K562 (cell line): ENCODE measurements at regions not wholly inside any gene's neighbourhood (a gene's known extent, or its start where the extent isn't known, plus 50 kb on each side); places are given as distances from the start of the nearest gene placed in this dataset.

Experiments
- ATAC-seq: fragments of 200-7000 bp; cut with Tn5 transposase; 3 replicates; pipeline ENCODE4 v1.9.1; 2020; ENCODE audit warnings: moderate library complexity
- BruUV-seq: library from RNA; stranded (reverse); fragments of 400-500 nt; replicated peaks from 2 replicates; lab custom pipeline; 2021; lab: Mats Ljungman, UMichigan
- CTCF ChIA-PET: fragments of 300-600 bp; formaldehyde crosslinking; extraction: SDS; loops from one replicate; lab custom pipeline; 2021; ENCODE audit warnings: low intra/inter-chr PET ratio; lab: Yijun Ruan, JAX
- POLR2A ChIA-PET: fragments of 300-600, 350-650 bp; sonication (Branson Sonifier 250); formaldehyde crosslinking; extraction: SDS; loops from one replicate; lab custom pipeline; 2021; ENCODE audit warnings: antibody characterized with exemption, inconsistent platforms; lab: Yijun Ruan, JAX
- DNase-seq, 4 experiments: peaks; one replicate each; pipeline versions ENCODE4 v3.0.0 to v3.0.0-alpha.2; 2011 to 2018; ENCODE audit warnings: low spot score in 3 of 4, mixed read lengths in 3 of 4; ENCODE audit errors: extremely low read depth in 1 of 4
- FAIRE-seq: peaks from 2 replicates; lab custom pipeline; 2011; peaks lifted over from hg19 to GRCh38; lab: Jason Lieb, UNC
- H2AFZ ChIP-seq: 2 replicates; pipeline ENCODE4 v1.6.0; 2011; ENCODE audit warnings: low read depth, low read length, control low read depth, inconsistent platforms
- H3K27ac ChIP-seq: fragments of 200-600 bp; 3 replicates; pipeline ENCODE4 v1.8.0; 2011; ENCODE audit warnings: low read depth, mild to moderate bottlenecking, control low read depth, inconsistent platforms, low read length, moderate library complexity, mixed read lengths; ENCODE audit errors: extremely low read depth
- H3K27me3 ChIP-seq, 2 experiments: fragments of 300-600 bp in 1 of 2; 2 replicates in 1 of 2; 3 replicates in 1 of 2; pipeline versions ENCODE4 v1.6.0 to v1.8.0; 2011; ENCODE audit warnings: inconsistent platforms in 2 of 2, low read length in 2 of 2, mild to moderate bottlenecking in 1 of 2, mixed read lengths in 1 of 2, moderate library complexity in 1 of 2; ENCODE audit not compliant: control insufficient read depth in 2 of 2, insufficient read depth in 2 of 2
- H3K36me3 ChIP-seq: fragments of 300-600 bp; 3 replicates; pipeline ENCODE4 v1.8.0; 2011; ENCODE audit warnings: mild to moderate bottlenecking, low read length, inconsistent platforms; ENCODE audit not compliant: control insufficient read depth, insufficient read depth
- H3K4me1 ChIP-seq, 2 experiments: fragments of 200-600 bp in 1 of 2; replicated peaks in 1 of 2; 2 replicates in 1 of 2; 3 replicates in 1 of 2; pipeline versions ENCODE4 v1.5.1 to v1.8.0; 2011; ENCODE audit warnings: inconsistent platforms in 2 of 2, low read length in 2 of 2, mild to moderate bottlenecking in 1 of 2, mixed read lengths in 1 of 2, moderate library complexity in 1 of 2; ENCODE audit not compliant: control insufficient read depth in 2 of 2, insufficient read depth in 2 of 2
- H3K4me2 ChIP-seq: 2 replicates; pipeline ENCODE4 v1.6.1; 2011; ENCODE audit warnings: low read length, control low read depth, inconsistent platforms, mixed read lengths; ENCODE audit not compliant: insufficient read depth
- H3K4me3 ChIP-seq: fragments of 200-600 bp; sonication (generic), shearing (Covaris generic); 2 replicates; pipeline ENCODE4 v1.5.1; 2016; ENCODE audit warnings: control low read depth, inconsistent platforms
- H3K79me2 ChIP-seq: fragments of 200-600 bp; 3 replicates; pipeline ENCODE4 v1.8.0; 2011; ENCODE audit warnings: low read length, inconsistent platforms; ENCODE audit not compliant: control insufficient read depth, insufficient read depth
- H3K9ac ChIP-seq, 2 experiments: 2 replicates each; pipeline versions ENCODE4 v1.6.0 to v1.6.1; 2011; ENCODE audit warnings: low read depth in 2 of 2, low read length in 2 of 2, control low read depth in 1 of 2, inconsistent platforms in 1 of 2, mild to moderate bottlenecking in 1 of 2, mixed read lengths in 1 of 2; ENCODE audit not compliant: insufficient read depth in 1 of 2
- H3K9me1 ChIP-seq: one replicate; pipeline ENCODE4 v1.6.0; 2011; ENCODE audit warnings: inconsistent platforms, mild to moderate bottlenecking, low read length, moderate library complexity; ENCODE audit not compliant: control insufficient read depth, insufficient read depth
- H3K9me3 ChIP-seq: replicated peaks from 2 replicates; pipeline ENCODE4 v1.5.1; 2011; ENCODE audit warnings: low read depth, low read length, inconsistent platforms; ENCODE audit not compliant: control insufficient read depth, insufficient read depth
- H4K20me1 ChIP-seq: replicated peaks from 2 replicates; pipeline ENCODE4 v1.6.1; 2011; ENCODE audit warnings: low read length, inconsistent platforms, mixed read lengths; ENCODE audit not compliant: control insufficient read depth, insufficient read depth
- BRF2 ChIP-seq: IDR thresholded peaks from 3 replicates; pipeline ENCODE4 v1.6.1; 2011; ENCODE audit warnings: borderline replicate concordance, mild to moderate bottlenecking; ENCODE audit not compliant: insufficient read length, insufficient read depth
- CTCF ChIP-seq, 3 experiments: IDR thresholded peaks in 2 of 3; conservative IDR thresholded peaks in 1 of 3; 2 replicates each; pipeline ENCODE4 v1.5.1; 2011 to 2012; ENCODE audit warnings: low read length in 3 of 3, mild to moderate bottlenecking in 3 of 3, control low read depth in 2 of 3, improper control_type of control experiment in 1 of 3, inconsistent platforms in 1 of 3, low read depth in 1 of 3, mixed read lengths in 1 of 3, moderate library complexity in 1 of 3; ENCODE audit not compliant: insufficient read depth in 2 of 3
- CTCFL ChIP-seq: IDR thresholded peaks from 2 replicates; pipeline ENCODE4 v1.6.1; 2011; ENCODE audit warnings: borderline replicate concordance, low read depth, mild to moderate bottlenecking, moderate library complexity, low read length; ENCODE audit not compliant: insufficient read depth, poor library complexity, severe bottlenecking
- NCOR1 ChIP-seq: fragments of 450-650 bp; IDR thresholded peaks from 2 replicates; pipeline ENCODE4 v1.6.1; 2016; ENCODE audit warnings: mild to moderate bottlenecking, moderate library complexity
- RAD21 ChIP-seq, 2 experiments: fragments of 250-450 bp in 1 of 2; fragments of 450-650 bp in 1 of 2; sonication (Bioruptor Pico) in 1 of 2; formaldehyde crosslinking in 1 of 2; IDR thresholded peaks in 1 of 2; conservative IDR thresholded peaks in 1 of 2; 2 replicates each; pipeline versions ENCODE4 v1.4.0 to v1.8.0; 2020 to 2022; ENCODE audit warnings: mild to moderate bottlenecking in 2 of 2, moderate library complexity in 1 of 2
- SMC3 ChIP-seq: conservative IDR thresholded peaks from 2 replicates; pipeline ENCODE4 v1.6.1; 2011; ENCODE audit warnings: low read depth, low read length, improper control_type of control experiment; ENCODE audit not compliant: insufficient read depth
- WGBS: fragments of 100-300 bp; shearing (Covaris generic); methylation state at CpG from one replicate; pipeline ENCODE4 v1.1.6; 2016; ENCODE audit warnings: low coverage, mixed read lengths; ENCODE audit not compliant: insufficient coverage; ENCODE audit errors: missing lambda C conversion rate; 5-methylcytosine and 5-hydroxymethylcytosine counted together
- in situ Hi-C: fragments of 300-500 bp; cut with MboI; formaldehyde crosslinking; loops from 4 replicates; pipeline ENCODE4 v1.15.0; 2018; ENCODE audit warnings: inconsistent platforms, mixed read lengths
- intact Hi-C: fragments of 100-400 bp; cut with micrococcal nuclease; formaldehyde crosslinking; loops from 2 replicates; pipeline ENCODE4 v1.14.2; 2022

GRCh38 chr2:35410431-35411061 lies 945.0 kb upstream of the CRIM1 start:
- Histone ChIP-seq H3K9ac (no peak overlapping the region), H3K36me3 (no peaks in the 10 kb centered on the region), H3K4me2 (no peak overlapping the region), H2AFZ (no peak overlapping the region), H3K9me1 (no peaks in the 10 kb centered on the region), H3K9me3 (no peaks in the 10 kb centered on the region), H3K4me1 (no peaks in the 10 kb centered on the region), H4K20me1 (no peaks in the 10 kb centered on the region), H3K27me3 (no peaks in the 10 kb centered on the region), H3K79me2 (no peaks in the 10 kb centered on the region), H3K4me3 (no peak overlapping the region), H3K27ac (no peak overlapping the region)
- 12% methylated on average over 5 of the region's 5 CpGs for WGBS
- ChIA-PET POLR2A (no interaction called here), CTCF (interaction anchor here (0.5 kb wide), 1 partner anchor 1319 kb away, joined by 3 read pairs; no protein-coding TSS in a partner anchor)
- DNase-seq (peak; percentile 28 to 47 (median 44)), FAIRE-seq (no peak), ATAC-seq (no peak)
- in situ Hi-C loops (no loop called here), intact Hi-C loops (loop anchor here (10.0 kb wide), 1 partner anchor 1316 kb away; no protein-coding TSS in a partner anchor)
- BruUV-seq: no TSS peak
- no peak for TF ChIP-seq BRF2
- no peak for TF ChIP-seq NCOR1
- TF ChIP-seq RAD21 (CRISPR knock-in tag; conservative IDR thresholded peaks at IDR 0.05 in 1 of 2, IDR thresholded peaks at IDR 0.05 in 1 of 2): peak; percentile 31 to 41; a peak in 3 of 4 replicates
- TF ChIP-seq SMC3: 0 out of 2 replicates have a peak, but pooled peaks have one; percentile 36
- peak; percentile 36 for TF ChIP-seq CTCFL
- TF ChIP-seq CTCF (IDR thresholded peaks at IDR 0.05 in 2 of 3, conservative IDR thresholded peaks at IDR 0.05 in 1 of 3; ENCODE audit: insufficient read depth in 2 of 3, low read depth in 1 of 3, low read length in 3 of 3): peak; percentile 40 to 74 (median 55); a peak in 5 of 6 replicates
